ENCODE measurements at regions not wholly inside any gene's neighbourhood (a gene's known extent, or its start where the extent isn't known, plus 50 kb on each side); places are given as distances from the start of the nearest gene placed in this dataset.
"Not testable (repeated sequence)": the region's sequence is repeated elsewhere in the genome, so short reads cannot be mapped to it uniquely, and the experiment has no call there.

GRCh38 chr17:21470422-21470821 is 94.3 kb downstream of the KCNJ12 start:
- DNase-seq; H3K4me3 ChIP-seq; H3K9me3 ChIP-seq; H3K27ac ChIP-seq; intact Hi-C loops (cut with DNase I; ENCODE audit: low total_unique reads); H3K4me1 ChIP-seq; H3K27me3 ChIP-seq; H3K36me3 ChIP-seq: not testable (repeated sequence)

- intact Hi-C loops (cut with DNase I; ENCODE audit: low total_unique reads): no loop called here
- H3K4me3 ChIP-seq: no peak overlapping the region
- H3K27ac ChIP-seq: no peak overlapping the region
- H3K9me3 ChIP-seq: no peaks in the 10 kb centered on the region
- DNase-seq: no peak
- H3K36me3 ChIP-seq: no peaks in the 10 kb centered on the region
- no peak for TF ChIP-seq CTCF (IDR thresholded peaks at IDR 0.05)
- peaks cover 0 to 5% of the 10 kb centered on the region in 2 donors for H3K27me3 ChIP-seq
- no peaks in the 10 kb centered on the region for H3K4me1 ChIP-seq
These were observed 94.7 kb downstream of the KCNJ12 start for GRCh38 chr17:21470861-21471260.

GRCh38 chr17:21474815-21475214 is 98.7 kb downstream of the KCNJ12 start:
- Histone ChIP-seq H3K27ac (no peak overlapping the region), H3K4me1 (no peaks in the 10 kb centered on the region), H3K36me3 (no peaks in the 10 kb centered on the region), H3K9me3 (peaks cover 0 to 9% (median 0%) of the 10 kb centered on the region in 3 donors), H3K4me3 (no peak overlapping the region), H3K27me3 (peaks cover 0 to 29% of the 10 kb centered on the region in 2 donors)
- intact Hi-C loops (cut with DNase I; ENCODE audit: low total_unique reads): no loop called here
- no peak for TF ChIP-seq CTCF (IDR thresholded peaks at IDR 0.05)
- DNase-seq: peak in 1 of 2 donors; percentile 34

GRCh38 chr17:21475571-21475970 is 99.4 kb downstream of the KCNJ12 start:
- no peak overlapping the region for H3K27ac ChIP-seq
- no peaks in the 10 kb centered on the region for H3K36me3 ChIP-seq
- no peak for TF ChIP-seq CTCF (IDR thresholded peaks at IDR 0.05)
- peak in 1 of 2 donors; percentile 24 for DNase-seq
- H3K4me3 ChIP-seq: no peak overlapping the region
- peaks cover 0 to 9% (median 0%) of the 10 kb centered on the region in 3 donors for H3K9me3 ChIP-seq
- peaks cover 0 to 29% of the 10 kb centered on the region in 2 donors for H3K27me3 ChIP-seq
- H3K4me1 ChIP-seq: no peaks in the 10 kb centered on the region
- intact Hi-C loops (cut with DNase I; ENCODE audit: low total_unique reads): no loop called here

GRCh38 chr17:21476867-21477266 is 100.7 kb downstream of the KCNJ12 start:
- TF ChIP-seq CTCF (IDR thresholded peaks at IDR 0.05): no peak
- Histone ChIP-seq H3K36me3 (no peaks in the 10 kb centered on the region), H3K27ac (no peak overlapping the region), H3K9me3 (peaks cover 0 to 9% (median 0%) of the 10 kb centered on the region in 3 donors), H3K4me1 (no peaks in the 10 kb centered on the region), H3K27me3 (peaks cover 0 to 29% of the 10 kb centered on the region in 2 donors), H3K4me3 (no peak overlapping the region)
- peak in 1 of 2 donors; percentile 24 for DNase-seq
- intact Hi-C loops (cut with DNase I; ENCODE audit: low total_unique reads): no loop called here

GRCh38 chr17:21482189-21482865 is 106.2 kb downstream of the KCNJ12 start:
- DNase-seq: no peak
- Histone ChIP-seq H3K4me3 (no peak overlapping the region), H3K27me3 (peaks cover 0 to 24% of the 10 kb centered on the region in 2 donors), H3K27ac (no peak overlapping the region), H3K9me3 (peaks cover 0 to 9% (median 0%) of the 10 kb centered on the region in 3 donors), H3K36me3 (no peaks in the 10 kb centered on the region), H3K4me1 (no peaks in the 10 kb centered on the region)
- no peak for TF ChIP-seq CTCF (IDR thresholded peaks at IDR 0.05)
- intact Hi-C loops (cut with DNase I; ENCODE audit: low total_unique reads): no loop called here

- intact Hi-C loops (cut with DNase I; ENCODE audit: low total_unique reads); H3K4me1 ChIP-seq: not testable (repeated sequence)
These were observed 111.9 kb downstream of the KCNJ12 start for GRCh38 chr17:21488043-21488442.

More at GRCh38 chr17:21488043-21488442, 111.9 kb downstream of the KCNJ12 start:
- DNase-seq, H3K4me3 ChIP-seq, H3K27ac ChIP-seq, H3K36me3 ChIP-seq, H3K9me3 ChIP-seq: not testable (repeated sequence)
- peaks cover 0 to 11% of the 10 kb centered on the region in 2 donors for H3K27me3 ChIP-seq
